HG02759 (cell line): ENCODE measurements at regions not wholly inside any gene's neighbourhood (a gene's known extent, or its start where the extent isn't known, plus 50 kb on each side); places are given as distances from the start of the nearest gene placed in this dataset.
"Not testable (repeated sequence)": the region's sequence is repeated elsewhere in the genome, so short reads cannot be mapped to it uniquely, and the experiment has no call there.

ENCODE experiments used
- ATAC-seq: cut with Tn5 transposase; IDR thresholded peaks from one replicate; pipeline ENCODE4 v1.9.1; 2021; ENCODE audit warnings: mild to moderate bottlenecking, moderate library complexity; ENCODE audit not compliant: unreplicated experiment

- no peak for ATAC-seq
Observed at GRCh38 chr9:32011049-32011448, 373.4 kb upstream of the ACO1 start.

- ATAC-seq: no peak
Observed at GRCh38 chr9:32015795-32016194, 368.6 kb upstream of the ACO1 start.

GRCh38 chr9:32045513-32045912 lies 338.9 kb upstream of the ACO1 start:
- ATAC-seq: no peak

- ATAC-seq: no peak
Observed at GRCh38 chr9:32067261-32067660, 317.2 kb upstream of the ACO1 start.

- no peak for ATAC-seq
Observed at GRCh38 chr9:32069169-32069813, 315.2 kb upstream of the ACO1 start.

- ATAC-seq: no peak
Observed at GRCh38 chr9:32069969-32070368, 314.5 kb upstream of the ACO1 start.

- ATAC-seq: no peak
Observed at GRCh38 chr9:32072570-32072969, 311.9 kb upstream of the ACO1 start.

- no peak for ATAC-seq
Observed at GRCh38 chr9:32092031-32092430, 292.4 kb upstream of the ACO1 start.

- ATAC-seq: no peak
Observed at GRCh38 chr9:32117291-32117690, 267.2 kb upstream of the ACO1 start.

GRCh38 chr9:32128546-32128945 lies 255.9 kb upstream of the ACO1 start:
- no peak for ATAC-seq

GRCh38 chr9:32130709-32131108 lies 253.7 kb upstream of the ACO1 start:
- ATAC-seq: not testable (repeated sequence)

GRCh38 chr9:32136700-32137339 lies 247.6 kb upstream of the ACO1 start:
- no peak for ATAC-seq

GRCh38 chr9:32142074-32142473 lies 242.4 kb upstream of the ACO1 start:
- no peak for ATAC-seq

- ATAC-seq: not testable (repeated sequence)
Observed at GRCh38 chr9:32148553-32148952, 235.9 kb upstream of the ACO1 start.

- peak; percentile 22 for ATAC-seq
Observed at GRCh38 chr9:32161209-32161608, 223.2 kb upstream of the ACO1 start.

- peak; percentile 90 for ATAC-seq
Observed at GRCh38 chr9:32161720-32162119, 222.7 kb upstream of the ACO1 start.

GRCh38 chr9:32166316-32166715 lies 218.1 kb upstream of the ACO1 start:
- ATAC-seq: not testable (repeated sequence)

GRCh38 chr9:32171339-32171738 lies 213.1 kb upstream of the ACO1 start:
- no peak for ATAC-seq

- no peak for ATAC-seq
Observed at GRCh38 chr9:32172256-32172655, 212.2 kb upstream of the ACO1 start.

- ATAC-seq: no peak
Observed at GRCh38 chr9:32177396-32177795, 207.0 kb upstream of the ACO1 start.

GRCh38 chr9:32180597-32180996 lies 203.8 kb upstream of the ACO1 start:
- ATAC-seq: no peak

- ATAC-seq: no peak
Observed at GRCh38 chr9:32200241-32200640, 184.2 kb upstream of the ACO1 start.

GRCh38 chr9:32200896-32201295 lies 183.5 kb upstream of the ACO1 start:
- ATAC-seq: no peak
